ENCODE measurements at regions not wholly inside any gene's neighbourhood (a gene's known extent, or its start where the extent isn't known, plus 50 kb on each side); places are given as distances from the start of the nearest gene placed in this dataset.

DNA sequence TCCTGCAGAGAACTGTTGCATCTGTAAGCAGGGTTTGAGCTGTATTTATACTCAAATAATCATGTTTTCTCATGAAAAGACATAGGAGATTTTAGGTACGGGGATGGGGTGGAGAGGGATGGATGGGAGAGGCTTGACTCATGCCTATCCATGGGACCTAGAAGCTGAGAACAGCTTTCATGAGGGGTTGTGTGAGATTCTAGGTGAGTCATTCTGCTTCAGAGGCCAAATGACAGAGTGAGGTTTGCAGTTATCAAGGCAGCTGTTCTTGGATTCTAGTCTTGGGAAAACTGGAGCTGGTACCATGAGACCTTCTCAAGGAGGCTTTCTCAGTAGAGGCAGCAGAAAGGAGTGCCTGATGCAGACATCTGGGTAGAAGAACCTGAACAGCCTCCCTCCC lies 746.9 kb downstream of the TYW1 start:
- H3K4me3 ChIP-seq (ENCODE audit: low read length) = no peak overlapping the region
- no peaks in the 10 kb centered on the region for H3K36me3 ChIP-seq (ENCODE audit: insufficient read depth, low read depth, low read length)
- no peaks in the 10 kb centered on the region for H3K4me1 ChIP-seq (ENCODE audit: insufficient read depth, low read length)
- no peak overlapping the region for H3K27ac ChIP-seq (ENCODE audit: low read length)
- no peaks in the 10 kb centered on the region for H3K27me3 ChIP-seq (ENCODE audit: insufficient read depth, low read length)
- no peaks in the 10 kb centered on the region for H3K9me3 ChIP-seq (ENCODE audit: insufficient read depth, low read depth, low read length)
- no peak overlapping the region for H3K9ac ChIP-seq (ENCODE audit: low read depth, low read length)

DNA sequence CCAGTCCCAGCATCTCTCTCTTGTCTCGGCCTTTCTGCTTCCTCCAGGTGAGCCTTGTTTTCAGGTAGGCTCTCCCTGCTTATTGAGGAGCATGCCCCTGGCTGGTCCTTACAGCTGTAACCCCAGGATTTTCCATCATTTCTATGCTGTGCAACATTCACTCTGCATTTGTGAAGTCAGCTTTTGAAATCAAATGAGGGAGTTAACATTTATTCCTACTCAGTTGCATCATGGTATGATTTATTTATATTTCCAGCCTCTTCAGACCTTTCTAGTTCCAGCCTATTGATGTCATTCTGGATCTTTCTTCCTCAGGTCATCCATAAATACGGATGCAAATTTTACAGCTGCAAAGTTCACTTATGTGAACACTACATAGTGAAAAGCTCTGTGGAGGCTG lies 755.6 kb downstream of the TYW1 start:
- Histone ChIP-seq H3K36me3 (ENCODE audit: insufficient read depth, low read depth, low read length) (no peaks in the 10 kb centered on the region), H3K4me3 (ENCODE audit: low read length) (no peak overlapping the region), H3K9ac (ENCODE audit: low read depth, low read length) (no peak overlapping the region), H3K9me3 (ENCODE audit: insufficient read depth, low read depth, low read length) (peaks cover 8% of the 10 kb centered on the region; the same call in 1 of the 2 replicates), H3K27ac (ENCODE audit: low read length) (no peak overlapping the region), H3K27me3 (ENCODE audit: insufficient read depth, low read length) (no peaks in the 10 kb centered on the region), H3K4me1 (ENCODE audit: insufficient read depth, low read length) (no peaks in the 10 kb centered on the region)

DNA sequence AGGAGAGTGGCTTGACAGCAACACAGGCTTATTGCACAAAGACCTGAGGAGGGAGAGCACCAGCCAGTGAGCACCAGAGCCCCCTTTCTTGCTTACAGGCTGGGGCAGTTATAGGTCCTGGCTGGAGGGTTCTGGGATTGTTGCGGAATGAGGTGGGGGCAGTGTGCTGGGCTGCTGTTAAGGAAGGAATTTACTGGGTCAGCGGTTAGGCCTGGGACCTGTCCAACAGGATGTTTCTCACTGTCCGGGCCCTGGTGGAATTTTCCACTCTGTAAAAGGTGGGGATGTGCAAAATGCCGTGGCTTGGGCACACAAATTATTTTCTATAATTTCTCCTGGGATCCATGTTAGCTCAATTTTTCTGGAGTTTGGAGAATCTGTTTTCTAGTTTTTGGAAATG lies 757.3 kb downstream of the TYW1 start:
- Histone ChIP-seq H3K27me3 (ENCODE audit: insufficient read depth, low read length) (no peaks in the 10 kb centered on the region), H3K36me3 (ENCODE audit: insufficient read depth, low read depth, low read length) (no peaks in the 10 kb centered on the region), H3K4me1 (ENCODE audit: insufficient read depth, low read length) (no peaks in the 10 kb centered on the region), H3K9me3 (ENCODE audit: insufficient read depth, low read depth, low read length) (peaks cover 8% of the 10 kb centered on the region; the same call in 1 of the 2 replicates), H3K27ac (ENCODE audit: low read length) (no peak overlapping the region), H3K9ac (ENCODE audit: low read depth, low read length) (no peak overlapping the region), H3K4me3 (ENCODE audit: low read length) (no peak overlapping the region)

DNA sequence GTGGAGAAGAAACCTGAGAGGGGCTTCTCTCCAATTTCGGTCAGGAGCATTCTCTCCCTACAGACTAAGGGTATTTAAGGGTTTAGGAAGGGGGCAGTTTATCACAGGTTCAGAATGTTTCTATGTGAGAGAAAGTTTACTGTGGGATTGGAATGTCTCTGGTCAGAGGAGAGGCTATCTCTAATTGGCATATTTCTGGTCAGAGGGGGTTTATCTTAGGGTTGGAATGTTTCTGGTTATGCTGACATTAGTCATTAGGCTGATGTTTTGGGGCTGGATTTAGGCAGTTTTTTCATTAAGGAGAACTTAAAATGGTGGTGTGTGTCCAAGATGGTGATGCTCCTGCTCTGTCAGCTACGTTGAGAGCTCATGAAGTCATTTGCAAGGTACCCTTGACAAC lies 758.0 kb downstream of the TYW1 start:
- Histone ChIP-seq H3K27me3 (ENCODE audit: insufficient read depth, low read length) (no peaks in the 10 kb centered on the region), H3K36me3 (ENCODE audit: insufficient read depth, low read depth, low read length) (no peaks in the 10 kb centered on the region), H3K4me1 (ENCODE audit: insufficient read depth, low read length) (no peaks in the 10 kb centered on the region), H3K9me3 (ENCODE audit: insufficient read depth, low read depth, low read length) (0 out of 2 replicates have a peak, but pooled peaks cover under 1% of the 10 kb centered on the region), H3K4me3 (ENCODE audit: low read length) (no peak overlapping the region), H3K27ac (ENCODE audit: low read length) (no peak overlapping the region), H3K9ac (ENCODE audit: low read depth, low read length) (no peak overlapping the region)

DNA sequence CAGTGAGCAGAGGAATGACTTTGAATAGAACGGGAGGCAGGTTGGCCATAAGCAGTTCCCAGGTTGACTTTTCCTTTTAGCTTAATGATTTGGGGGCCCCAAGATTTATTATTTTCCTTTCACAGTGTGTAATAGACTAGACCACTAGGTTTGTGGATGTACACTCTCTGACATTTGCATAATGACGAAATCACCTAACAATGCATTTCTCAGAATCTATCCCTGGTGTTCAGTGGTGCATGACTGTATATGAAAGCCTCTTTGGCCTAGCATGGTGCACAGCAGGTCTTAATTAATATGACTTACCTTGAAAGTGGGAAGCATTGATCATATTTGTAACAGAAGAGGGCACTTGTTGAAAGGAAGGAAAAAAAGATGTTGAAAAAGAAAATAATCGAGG lies 761.9 kb downstream of the TYW1 start:
- H3K9me3 ChIP-seq (ENCODE audit: insufficient read depth, low read depth, low read length) = no peaks in the 10 kb centered on the region
- no peaks in the 10 kb centered on the region for H3K4me1 ChIP-seq (ENCODE audit: insufficient read depth, low read length)
- no peak overlapping the region for H3K4me3 ChIP-seq (ENCODE audit: low read length)
- H3K9ac ChIP-seq (ENCODE audit: low read depth, low read length) = no peak overlapping the region
- no peak overlapping the region for H3K27ac ChIP-seq (ENCODE audit: low read length)
- H3K27me3 ChIP-seq (ENCODE audit: insufficient read depth, low read length) = no peaks in the 10 kb centered on the region
- H3K36me3 ChIP-seq (ENCODE audit: insufficient read depth, low read depth, low read length) = no peaks in the 10 kb centered on the region

DNA sequence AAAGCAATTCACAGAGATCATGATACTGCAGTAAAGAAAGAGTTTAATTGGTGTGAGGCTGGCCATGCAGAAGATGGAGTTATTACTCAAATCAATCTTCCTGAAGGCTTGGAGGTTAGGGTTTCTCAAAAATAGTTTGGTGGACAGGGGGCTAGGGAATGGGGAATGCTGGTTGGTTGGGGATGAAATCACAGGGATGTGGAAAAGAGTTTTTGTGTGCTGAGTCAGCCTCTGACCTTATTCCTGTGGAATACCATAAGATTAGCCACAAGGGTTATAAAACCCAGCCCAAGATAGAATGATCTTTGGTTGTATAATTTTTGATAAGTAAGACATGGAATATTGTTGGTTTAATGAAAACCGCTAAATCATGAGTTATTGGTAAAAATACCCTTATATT lies 764.3 kb downstream of the TYW1 start:
- Histone ChIP-seq H3K27me3 (ENCODE audit: insufficient read depth, low read length) (no peaks in the 10 kb centered on the region), H3K4me3 (ENCODE audit: low read length) (no peak overlapping the region), H3K27ac (ENCODE audit: low read length) (no peak overlapping the region), H3K36me3 (ENCODE audit: insufficient read depth, low read depth, low read length) (no peaks in the 10 kb centered on the region), H3K9ac (ENCODE audit: low read depth, low read length) (no peak overlapping the region), H3K9me3 (ENCODE audit: insufficient read depth, low read depth, low read length) (no peaks in the 10 kb centered on the region), H3K4me1 (ENCODE audit: insufficient read depth, low read length) (no peaks in the 10 kb centered on the region)

DNA sequence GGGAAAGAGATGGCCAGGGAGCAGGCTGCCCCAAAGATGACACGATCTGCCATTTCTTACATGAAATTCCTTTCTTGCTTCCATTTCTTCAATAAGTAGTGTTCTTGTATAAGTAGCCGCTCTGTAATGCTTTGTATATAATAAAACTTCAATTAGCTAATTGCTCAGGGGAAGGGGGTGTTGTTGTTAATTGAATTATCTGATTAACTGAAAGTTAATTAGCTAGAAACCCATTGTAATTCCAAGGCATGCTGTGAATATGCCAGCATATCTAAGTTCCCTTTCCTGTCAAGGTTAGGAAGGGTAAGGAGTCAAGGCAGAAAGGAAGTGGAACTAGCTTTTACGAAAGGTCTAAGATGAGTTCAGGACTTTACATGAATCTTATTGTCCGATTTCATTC lies 765.9 kb downstream of the TYW1 start:
- Histone ChIP-seq H3K27ac (ENCODE audit: low read length) (no peak overlapping the region), H3K4me1 (ENCODE audit: insufficient read depth, low read length) (no peaks in the 10 kb centered on the region), H3K36me3 (ENCODE audit: insufficient read depth, low read depth, low read length) (no peaks in the 10 kb centered on the region), H3K9ac (ENCODE audit: low read depth, low read length) (no peak overlapping the region), H3K9me3 (ENCODE audit: insufficient read depth, low read depth, low read length) (no peaks in the 10 kb centered on the region), H3K27me3 (ENCODE audit: insufficient read depth, low read length) (no peaks in the 10 kb centered on the region), H3K4me3 (ENCODE audit: low read length) (no peak overlapping the region)

DNA sequence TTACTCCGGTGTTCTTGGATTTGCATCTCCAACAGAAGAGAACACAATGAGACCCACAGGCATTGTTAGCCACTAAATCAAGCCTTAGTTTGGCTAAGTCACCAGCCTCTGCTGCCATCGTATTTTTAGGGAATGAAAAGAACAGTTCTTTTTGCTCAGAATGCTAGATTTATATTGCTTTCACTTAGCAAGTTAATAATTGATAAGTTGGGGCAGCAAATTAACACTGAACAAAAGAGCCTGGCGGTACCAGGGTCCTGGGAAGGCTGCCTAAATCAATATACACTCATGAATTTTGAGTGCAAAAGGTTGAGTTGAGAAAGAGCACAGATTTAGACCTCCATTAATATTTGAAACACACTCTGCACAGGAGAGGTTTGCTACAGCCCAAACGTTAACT lies 767.7 kb downstream of the TYW1 start:
- H3K9me3 ChIP-seq (ENCODE audit: insufficient read depth, low read depth, low read length) = no peaks in the 10 kb centered on the region

DNA sequence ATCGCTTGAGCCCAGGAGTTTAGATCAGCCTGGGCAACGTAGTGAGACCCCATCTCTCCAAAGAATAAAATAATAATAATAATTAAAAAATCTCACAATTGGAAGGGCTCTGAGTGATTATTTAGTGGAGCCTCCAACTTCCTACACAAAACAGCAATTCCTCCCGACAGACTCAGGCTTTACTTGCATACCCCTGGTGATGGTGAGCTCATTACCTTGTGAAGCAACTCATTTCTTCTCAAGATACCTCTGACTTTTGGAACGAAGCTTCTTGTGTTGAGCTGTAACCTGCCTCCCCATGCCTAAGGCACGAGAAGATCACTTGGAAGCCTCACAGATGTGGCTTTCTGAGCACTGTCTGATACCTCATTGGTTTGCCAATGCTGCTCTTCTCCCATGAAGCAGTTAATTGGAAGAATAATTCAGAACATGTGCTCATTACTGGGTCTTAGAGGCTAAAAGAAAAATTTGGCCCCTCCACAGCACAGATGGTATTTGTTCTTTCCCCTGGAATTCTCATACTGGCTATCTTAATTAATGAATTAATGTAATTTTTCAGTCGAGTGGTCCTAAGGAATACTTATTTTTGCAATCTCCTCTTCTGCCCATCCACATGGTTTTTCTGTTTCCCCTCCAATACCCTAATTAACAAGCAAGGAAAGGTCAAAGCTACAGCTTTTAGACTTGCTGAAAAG lies 769.0 kb downstream of the TYW1 start:
- Histone ChIP-seq H3K9ac (ENCODE audit: low read depth, low read length) (no peak overlapping the region), H3K36me3 (ENCODE audit: insufficient read depth, low read depth, low read length) (no peaks in the 10 kb centered on the region), H3K4me1 (ENCODE audit: insufficient read depth, low read length) (no peaks in the 10 kb centered on the region), H3K4me3 (ENCODE audit: low read length) (no peak overlapping the region), H3K9me3 (ENCODE audit: insufficient read depth, low read depth, low read length) (no peaks in the 10 kb centered on the region), H3K27me3 (ENCODE audit: insufficient read depth, low read length) (no peaks in the 10 kb centered on the region), H3K27ac (ENCODE audit: low read length) (no peak overlapping the region)

More for the DNA sequence above, 767.7 kb downstream of the TYW1 start:
- H3K27ac ChIP-seq (ENCODE audit: low read length) = no peak overlapping the region
- H3K36me3 ChIP-seq (ENCODE audit: insufficient read depth, low read depth, low read length) = no peaks in the 10 kb centered on the region
- H3K4me1 ChIP-seq (ENCODE audit: insufficient read depth, low read length) = no peaks in the 10 kb centered on the region
- H3K4me3 ChIP-seq (ENCODE audit: low read length) = no peak overlapping the region
- H3K9ac ChIP-seq (ENCODE audit: low read depth, low read length) = no peak overlapping the region
- H3K27me3 ChIP-seq (ENCODE audit: insufficient read depth, low read length) = no peaks in the 10 kb centered on the region

DNA sequence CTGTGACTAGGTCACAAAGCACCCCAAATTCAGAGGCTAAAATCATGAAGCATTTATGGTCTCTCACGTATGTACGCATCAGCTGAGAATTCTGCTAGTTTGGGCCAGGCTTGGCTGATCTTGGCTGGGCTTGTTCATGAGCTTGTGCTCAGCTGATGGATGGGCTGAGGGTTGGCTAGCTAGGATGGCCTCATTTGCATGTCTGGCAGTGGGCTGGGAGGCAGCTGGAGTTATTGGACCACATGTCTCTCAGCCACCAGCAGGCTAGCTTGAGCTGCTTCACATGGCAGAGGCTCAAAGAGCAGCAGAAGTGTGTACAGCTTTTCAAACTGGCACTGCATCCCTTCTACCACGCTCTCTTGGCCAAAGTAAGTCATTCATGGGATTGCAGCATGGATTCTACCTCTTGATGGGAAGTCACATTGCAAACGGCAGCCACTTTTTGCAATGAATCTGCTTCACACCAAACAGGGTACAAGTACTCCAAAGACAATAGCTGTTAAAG lies 770.3 kb downstream of the TYW1 start:
- Histone ChIP-seq H3K9me3 (ENCODE audit: insufficient read depth, low read depth, low read length) (no peaks in the 10 kb centered on the region), H3K27me3 (ENCODE audit: insufficient read depth, low read length) (no peaks in the 10 kb centered on the region), H3K9ac (ENCODE audit: low read depth, low read length) (no peak overlapping the region), H3K36me3 (ENCODE audit: insufficient read depth, low read depth, low read length) (no peaks in the 10 kb centered on the region), H3K27ac (ENCODE audit: low read length) (no peak overlapping the region), H3K4me3 (ENCODE audit: low read length) (no peak overlapping the region), H3K4me1 (ENCODE audit: insufficient read depth, low read length) (no peaks in the 10 kb centered on the region)

DNA sequence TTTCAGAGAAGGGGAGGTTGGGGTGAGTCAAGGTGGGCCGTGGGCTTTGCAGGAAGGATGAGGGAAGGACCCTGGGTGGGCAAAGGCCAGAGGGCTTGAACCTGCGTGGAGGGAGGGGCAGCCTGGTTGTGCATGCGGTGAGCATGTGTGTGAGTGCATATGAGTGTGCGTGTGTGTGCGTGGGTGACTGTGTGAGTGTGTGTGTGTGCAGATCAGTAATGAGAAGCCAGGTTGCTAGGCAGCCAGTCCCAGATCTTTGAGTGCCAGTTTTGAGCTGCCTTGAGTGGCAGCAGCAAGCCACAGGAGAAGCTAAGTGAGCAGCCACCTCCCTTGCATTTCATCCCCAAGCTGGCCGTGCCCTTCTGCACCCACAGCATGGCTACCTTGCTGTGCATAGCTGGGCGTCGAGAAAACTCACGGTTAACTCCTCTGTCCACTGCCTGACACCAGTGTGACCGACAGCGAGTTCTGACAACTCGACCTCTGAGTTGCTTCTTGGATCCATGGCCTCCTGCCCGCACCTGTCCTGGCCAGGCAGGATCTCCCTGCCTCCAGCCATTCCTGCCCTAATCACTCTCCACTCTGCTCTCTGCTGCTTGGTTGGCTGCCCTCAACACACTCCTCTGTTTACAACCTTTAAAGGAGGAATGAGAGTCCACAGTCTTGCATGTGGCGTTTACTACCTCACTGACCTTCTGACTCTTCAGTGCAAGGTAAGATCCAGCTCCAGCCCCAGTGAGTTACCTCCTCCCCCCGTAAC lies 775.4 kb downstream of the TYW1 start:
- no peak overlapping the region for H3K4me3 ChIP-seq (ENCODE audit: low read length)
- no peaks in the 10 kb centered on the region for H3K36me3 ChIP-seq (ENCODE audit: insufficient read depth, low read depth, low read length)
- H3K9me3 ChIP-seq (ENCODE audit: insufficient read depth, low read depth, low read length) = no peaks in the 10 kb centered on the region
- H3K27me3 ChIP-seq (ENCODE audit: insufficient read depth, low read length) = no peaks in the 10 kb centered on the region
- H3K27ac ChIP-seq (ENCODE audit: low read length) = no peak overlapping the region
- no peaks in the 10 kb centered on the region for H3K4me1 ChIP-seq (ENCODE audit: insufficient read depth, low read length)
- H3K9ac ChIP-seq (ENCODE audit: low read depth, low read length) = no peak overlapping the region

DNA sequence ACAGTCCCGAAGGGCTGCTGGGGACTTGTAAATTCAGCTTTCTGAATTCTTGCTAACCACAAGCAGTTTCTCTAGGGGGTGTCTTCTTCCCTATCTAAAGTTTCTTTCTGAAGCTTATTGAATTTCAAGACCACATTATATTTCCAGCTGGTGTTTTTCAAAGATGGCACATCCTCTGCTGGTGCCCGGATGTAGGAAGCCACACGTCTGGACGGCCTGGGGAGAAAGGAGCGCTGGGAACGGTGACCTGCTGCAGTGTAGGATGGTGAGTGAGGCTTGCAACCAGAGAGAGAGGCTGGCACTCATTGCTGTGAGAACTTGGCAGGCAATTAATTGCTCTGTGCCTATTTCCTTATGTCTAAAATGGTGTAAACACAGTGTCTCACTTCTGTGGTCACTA lies 776.4 kb downstream of the TYW1 start:
- Histone ChIP-seq H3K27me3 (ENCODE audit: insufficient read depth, low read length) (no peaks in the 10 kb centered on the region), H3K4me3 (ENCODE audit: low read length) (no peak overlapping the region), H3K27ac (ENCODE audit: low read length) (no peak overlapping the region), H3K9ac (ENCODE audit: low read depth, low read length) (no peak overlapping the region), H3K4me1 (ENCODE audit: insufficient read depth, low read length) (no peaks in the 10 kb centered on the region), H3K9me3 (ENCODE audit: insufficient read depth, low read depth, low read length) (no peaks in the 10 kb centered on the region), H3K36me3 (ENCODE audit: insufficient read depth, low read depth, low read length) (no peaks in the 10 kb centered on the region)

Data from iPS-20b (cell line).